ENCODE measurements at regions not wholly inside any gene's neighbourhood (a gene's known extent, or its start where the extent isn't known, plus 50 kb on each side); places are given as distances from the start of the nearest gene placed in this dataset.
"Not testable (repeated sequence)": the region's sequence is repeated elsewhere in the genome, so short reads cannot be mapped to it uniquely, and the experiment has no call there.

DNA sequence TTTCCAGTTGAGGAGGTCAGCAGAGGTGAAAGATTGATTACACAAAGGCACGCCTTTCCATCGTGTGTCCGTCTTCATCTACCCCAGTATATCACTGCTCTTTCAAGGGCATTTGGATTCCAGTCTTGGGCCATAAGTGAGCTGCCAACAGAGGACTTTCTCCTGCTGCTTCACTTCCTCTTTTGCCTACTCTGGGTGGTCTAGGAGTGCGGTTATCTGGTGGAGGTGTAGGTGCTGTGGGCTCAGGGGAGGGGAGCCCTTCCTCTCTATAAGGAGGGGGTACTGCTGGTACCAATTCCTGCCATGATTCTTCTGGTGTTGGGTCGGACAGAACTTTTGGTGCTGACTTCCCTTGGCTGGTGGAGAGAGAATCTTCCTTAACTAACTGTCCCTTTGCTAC is 83.1 kb upstream of the VEPH1 start:
- no peak overlapping the region for H3K27ac ChIP-seq
- H3K36me3 ChIP-seq (replicated peaks): no peaks in the 10 kb centered on the region

GRCh38 chr3:157585386-157585785 is 82.2 kb upstream of the VEPH1 start:
- in situ Hi-C loops (cut with HindIII; ENCODE audit: low pct_ligation_motif_present, low sequenced_read_pairs): no loop called here

More for the DNA sequence above, 83.1 kb upstream of the VEPH1 start:
- H3K27me3 ChIP-seq (replicated peaks): no peaks in the 10 kb centered on the region
- in situ Hi-C loops (cut with HindIII; ENCODE audit: low pct_ligation_motif_present, low sequenced_read_pairs): no loop called here
- H3K4me3 ChIP-seq (ENCODE audit: low read depth, low read length): no peak overlapping the region
- DNase-seq: no peak
- TF ChIP-seq, protein P1, sequence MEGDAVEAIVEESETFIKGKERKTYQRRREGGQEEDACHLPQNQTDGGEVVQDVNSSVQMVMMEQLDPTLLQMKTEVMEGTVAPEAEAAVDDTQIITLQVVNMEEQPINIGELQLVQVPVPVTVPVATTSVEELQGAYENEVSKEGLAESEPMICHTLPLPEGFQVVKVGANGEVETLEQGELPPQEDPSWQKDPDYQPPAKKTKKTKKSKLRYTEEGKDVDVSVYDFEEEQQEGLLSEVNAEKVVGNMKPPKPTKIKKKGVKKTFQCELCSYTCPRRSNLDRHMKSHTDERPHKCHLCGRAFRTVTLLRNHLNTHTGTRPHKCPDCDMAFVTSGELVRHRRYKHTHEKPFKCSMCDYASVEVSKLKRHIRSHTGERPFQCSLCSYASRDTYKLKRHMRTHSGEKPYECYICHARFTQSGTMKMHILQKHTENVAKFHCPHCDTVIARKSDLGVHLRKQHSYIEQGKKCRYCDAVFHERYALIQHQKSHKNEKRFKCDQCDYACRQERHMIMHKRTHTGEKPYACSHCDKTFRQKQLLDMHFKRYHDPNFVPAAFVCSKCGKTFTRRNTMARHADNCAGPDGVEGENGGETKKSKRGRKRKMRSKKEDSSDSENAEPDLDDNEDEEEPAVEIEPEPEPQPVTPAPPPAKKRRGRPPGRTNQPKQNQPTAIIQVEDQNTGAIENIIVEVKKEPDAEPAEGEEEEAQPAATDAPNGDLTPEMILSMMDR (IDR thresholded peaks at IDR 0.05; ENCODE audit: low read depth, low read length, missing control alignments): no peak

DNA sequence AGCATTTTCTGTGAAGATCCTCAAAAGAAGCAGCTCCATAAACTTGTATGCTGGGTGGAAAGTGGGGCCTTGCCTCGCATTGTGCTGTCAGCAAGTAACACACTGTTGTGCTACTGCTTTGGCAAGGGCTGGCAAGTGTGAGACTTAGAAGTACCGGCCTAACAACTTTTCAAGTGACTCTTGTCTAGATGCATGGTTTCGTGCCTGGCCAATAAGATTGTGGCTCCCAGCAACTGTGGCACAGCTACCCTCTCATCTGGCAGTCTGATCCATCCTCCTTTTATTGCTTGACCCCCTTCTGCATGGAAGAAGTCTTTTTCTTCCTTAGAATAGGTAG is 79.4 kb upstream of the VEPH1 start:
- no peaks in the 10 kb centered on the region for H3K27me3 ChIP-seq (replicated peaks)
- DNase-seq: no peak
- in situ Hi-C loops (cut with HindIII; ENCODE audit: low pct_ligation_motif_present, low sequenced_read_pairs): no loop called here
- H3K4me3 ChIP-seq (ENCODE audit: low read depth, low read length): no peak overlapping the region
- no peak overlapping the region for H3K27ac ChIP-seq
- no peaks in the 10 kb centered on the region for H3K36me3 ChIP-seq (replicated peaks)
- TF ChIP-seq, protein P1 (IDR thresholded peaks at IDR 0.05; ENCODE audit: low read depth, low read length, missing control alignments): no peak

More at GRCh38 chr3:157585386-157585785, 82.2 kb upstream of the VEPH1 start:
- Histone ChIP-seq H3K27ac (no peak overlapping the region), H3K36me3 (replicated peaks) (no peaks in the 10 kb centered on the region), H3K4me3 (ENCODE audit: low read depth, low read length) (no peak overlapping the region), H3K27me3 (replicated peaks) (no peaks in the 10 kb centered on the region)
- TF ChIP-seq, protein P1 (IDR thresholded peaks at IDR 0.05; ENCODE audit: low read depth, low read length, missing control alignments): no peak
- no peak for DNase-seq

DNA sequence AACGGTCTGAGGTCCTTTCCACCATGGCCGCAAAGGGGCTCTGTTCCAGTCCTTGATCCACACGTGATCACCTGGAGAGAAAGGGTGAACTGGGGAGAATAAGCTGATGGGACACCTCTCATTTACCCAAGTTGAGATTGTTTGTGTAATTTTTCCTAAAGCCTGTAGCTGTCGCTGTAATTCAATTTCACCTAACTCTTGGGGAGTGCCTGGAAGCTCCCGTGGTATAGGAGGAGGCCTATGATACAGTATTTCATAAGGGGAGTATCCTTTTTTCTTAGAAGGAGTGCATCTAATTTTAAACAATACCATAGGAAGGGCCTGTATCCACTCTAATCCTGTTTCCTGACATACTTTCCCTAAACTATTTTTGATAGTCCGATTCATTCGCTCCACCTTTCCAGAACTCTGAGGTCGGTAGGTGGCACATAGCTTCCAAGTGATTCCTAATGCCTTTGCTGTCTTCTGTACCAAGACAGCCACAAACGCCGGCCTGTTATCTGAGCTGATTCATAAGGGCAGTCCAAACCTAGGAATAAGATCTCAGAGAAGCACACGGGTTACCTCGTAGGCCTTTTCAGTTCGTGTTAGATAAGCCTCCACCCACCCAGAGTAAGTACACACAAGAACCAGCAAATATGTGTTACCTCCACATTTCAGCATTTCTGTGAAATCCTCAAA is 78.9 kb upstream of the VEPH1 start:
- H3K27me3 ChIP-seq (replicated peaks); H3K4me3 ChIP-seq (ENCODE audit: low read depth, low read length); H3K36me3 ChIP-seq (replicated peaks); DNase-seq; H3K27ac ChIP-seq; in situ Hi-C loops (cut with HindIII; ENCODE audit: low pct_ligation_motif_present, low sequenced_read_pairs): not testable (repeated sequence)
- TF ChIP-seq, protein P1 (IDR thresholded peaks at IDR 0.05; ENCODE audit: low read depth, low read length, missing control alignments): peak; percentile 31

DNA sequence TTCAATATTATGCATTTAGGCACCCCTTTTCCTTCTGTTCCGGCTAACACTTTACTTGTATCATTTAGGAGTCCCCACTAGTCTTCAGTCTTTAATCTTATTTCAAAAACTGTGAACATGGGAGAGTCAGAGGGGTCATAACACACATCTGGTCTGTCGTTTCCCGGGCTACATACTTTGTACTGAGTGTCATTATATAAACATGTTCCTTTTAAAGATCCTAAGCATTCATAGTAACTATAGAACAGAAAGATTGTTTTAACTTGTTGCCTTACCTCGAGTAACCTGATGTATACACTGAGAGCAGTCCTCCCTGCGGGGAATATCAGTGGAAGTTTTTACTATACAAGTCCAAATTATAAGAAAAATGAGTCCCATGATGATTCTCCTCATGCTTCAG is 78.2 kb upstream of the VEPH1 start:
- in situ Hi-C loops (cut with HindIII; ENCODE audit: low pct_ligation_motif_present, low sequenced_read_pairs): no loop called here
- Histone ChIP-seq H3K36me3 (replicated peaks) (no peaks in the 10 kb centered on the region), H3K27ac (no peak overlapping the region), H3K4me3 (ENCODE audit: low read depth, low read length) (no peak overlapping the region), H3K27me3 (replicated peaks) (no peaks in the 10 kb centered on the region)
- TF ChIP-seq, protein P1 (IDR thresholded peaks at IDR 0.05; ENCODE audit: low read depth, low read length, missing control alignments): no peak
- DNase-seq: peak; percentile 45

GRCh38 chr3:157578181-157578580 is 75.0 kb upstream of the VEPH1 start:
- TF ChIP-seq, protein P1 (IDR thresholded peaks at IDR 0.05; ENCODE audit: low read depth, low read length, missing control alignments): no peak
- no peak for DNase-seq
- Histone ChIP-seq H3K4me3 (ENCODE audit: low read depth, low read length) (no peak overlapping the region), H3K36me3 (replicated peaks) (no peaks in the 10 kb centered on the region), H3K27me3 (replicated peaks) (no peaks in the 10 kb centered on the region), H3K27ac (no peak overlapping the region)
- in situ Hi-C loops (cut with HindIII; ENCODE audit: low pct_ligation_motif_present, low sequenced_read_pairs): no loop called here
